Endothelial cell (in vitro differentiated cells): ENCODE measurements at regions not wholly inside any gene's neighbourhood (a gene's known extent, or its start where the extent isn't known, plus 50 kb on each side); places are given as distances from the start of the nearest gene placed in this dataset.
A peak's percentile ranks its signal among the peaks of the same experiment; 100 is the strongest.
"Not testable (repeated sequence)": the region's sequence is repeated elsewhere in the genome, so short reads cannot be mapped to it uniquely, and the experiment has no call there.

Experiments
- DNase-seq: peaks from one replicate; pipeline ENCODE4 v3.0.0; 2021; ENCODE audit warnings: low spot score
- H3K27ac Mint-ChIP-seq: one replicate; pipeline ENCODE4 v1.8.0; 2021; ENCODE audit warnings: mixed read lengths, inconsistent platforms; ENCODE audit not compliant: unreplicated experiment
- H3K27me3 Mint-ChIP-seq: one replicate; pipeline ENCODE4 v1.8.0; 2021; ENCODE audit warnings: mild to moderate bottlenecking, moderate library complexity, mixed read lengths, inconsistent platforms; ENCODE audit not compliant: unreplicated experiment
- H3K36me3 Mint-ChIP-seq: one replicate; pipeline ENCODE4 v1.8.0; 2021; ENCODE audit warnings: mild to moderate bottlenecking, low read depth, mixed read lengths, inconsistent platforms; ENCODE audit not compliant: unreplicated experiment
- H3K4me1 Mint-ChIP-seq: one replicate; pipeline ENCODE4 v1.8.0; 2021; ENCODE audit warnings: mild to moderate bottlenecking, mixed read lengths, inconsistent platforms; ENCODE audit not compliant: unreplicated experiment
- H3K4me3 Mint-ChIP-seq: one replicate; pipeline ENCODE4 v1.8.0; 2021; ENCODE audit warnings: mild to moderate bottlenecking, mixed read lengths, inconsistent platforms; ENCODE audit not compliant: unreplicated experiment
- H3K9me3 Mint-ChIP-seq: one replicate; pipeline ENCODE4 v1.8.0; 2021; ENCODE audit warnings: mixed read lengths, inconsistent platforms; ENCODE audit not compliant: unreplicated experiment
- CTCF ChIP-seq: fragments of 200-600 bp; sonication (generic); IDR thresholded peaks from one replicate; pipeline ENCODE4 v1.5.0; 2021; ENCODE audit warnings: antibody characterized with exemption; ENCODE audit not compliant: unreplicated experiment

- Mint-ChIP-seq H3K27me3 (peaks cover 7% of the 10 kb centered on the region), H3K9me3 (no peaks in the 10 kb centered on the region), H3K4me3 (no peak overlapping the region), H3K36me3 (no peaks in the 10 kb centered on the region), H3K27ac (no peak overlapping the region), H3K4me1 (peaks cover 5% of the 10 kb centered on the region)
- no peak for DNase-seq
- no peak for TF ChIP-seq CTCF
These were observed 55.2 kb upstream of the WNT7B start for GRCh38 chr22:46031965-46032851.

- Mint-ChIP-seq H3K36me3 (no peaks in the 10 kb centered on the region), H3K4me3 (no peak overlapping the region), H3K4me1 (no peaks in the 10 kb centered on the region), H3K27ac (no peak overlapping the region), H3K9me3 (no peaks in the 10 kb centered on the region), H3K27me3 (peaks cover 2% of the 10 kb centered on the region)
- TF ChIP-seq CTCF, result no peak
- no peak for DNase-seq
These were observed 56.6 kb upstream of the WNT7B start for GRCh38 chr22:46033256-46034200.

- not testable (repeated sequence) for H3K27me3 Mint-ChIP-seq, H3K9me3 Mint-ChIP-seq, H3K27ac Mint-ChIP-seq, H3K4me3 Mint-ChIP-seq, H3K36me3 Mint-ChIP-seq, H3K4me1 Mint-ChIP-seq, DNase-seq
These were observed 57.5 kb upstream of the WNT7B start for GRCh38 chr22:46034480-46034879.

- TF ChIP-seq CTCF, result no peak
- Mint-ChIP-seq H3K4me3 (peak overlapping the region; percentile 78), H3K27ac (no peak overlapping the region), H3K36me3 (no peaks in the 10 kb centered on the region), H3K9me3 (no peaks in the 10 kb centered on the region), H3K27me3 (no peaks in the 10 kb centered on the region), H3K4me1 (no peaks in the 10 kb centered on the region)
- DNase-seq, result no peak
These were observed 58.4 kb upstream of the WNT7B start for GRCh38 chr22:46035380-46035741.

- Mint-ChIP-seq H3K4me3 (peak overlapping the region; percentile 79), H3K9me3 (no peaks in the 10 kb centered on the region), H3K27me3 (no peaks in the 10 kb centered on the region), H3K36me3 (no peaks in the 10 kb centered on the region), H3K4me1 (no peaks in the 10 kb centered on the region), H3K27ac (no peak overlapping the region)
- peak; percentile 100 for DNase-seq
- TF ChIP-seq CTCF, result no peak
These were observed 59.0 kb upstream of the WNT7B start for GRCh38 chr22:46035742-46036557.
